ENCODE measurements at regions not wholly inside any gene's neighbourhood (a gene's known extent, or its start where the extent isn't known, plus 50 kb on each side); places are given as distances from the start of the nearest gene placed in this dataset.
"Not testable (repeated sequence)": the region's sequence is repeated elsewhere in the genome, so short reads cannot be mapped to it uniquely, and the experiment has no call there.

GRCh38 chr17:20681746-20682722 lies 102.5 kb downstream of the CDRT15L2 start:
- H3K4me2 ChIP-seq; ATAC-seq; CTCF ChIA-PET; POLR2A ChIA-PET; DNase-seq (ENCODE audit: low read depth in 1 of 2, low spot score in 1 of 2); FAIRE-seq; H3K4me1 ChIP-seq; H3K4me3 ChIP-seq; H3K27ac ChIP-seq; H3K9me3 ChIP-seq: not testable (repeated sequence)
- WGBS (ENCODE audit: missing lambda C conversion rate) = 69% methylated on average over 8 of the region's 8 CpGs

- CTCF ChIA-PET; H3K4me3 ChIP-seq; H3K9me3 ChIP-seq; H3K4me2 ChIP-seq; H3K27ac ChIP-seq; ATAC-seq; POLR2A ChIA-PET; H3K4me1 ChIP-seq; DNase-seq (ENCODE audit: low read depth in 1 of 2, low spot score in 1 of 2): not testable (repeated sequence)
- 76% methylated on average over 3 of the region's 4 CpGs for WGBS (ENCODE audit: missing lambda C conversion rate)
- FAIRE-seq = peak; percentile 70
Observed at GRCh38 chr17:20683651-20684229, 104.2 kb downstream of the CDRT15L2 start.

GRCh38 chr17:20684975-20685374 lies 105.5 kb downstream of the CDRT15L2 start:
- CTCF ChIA-PET; POLR2A ChIA-PET; H3K4me2 ChIP-seq; ATAC-seq; DNase-seq (ENCODE audit: low read depth in 1 of 2, low spot score in 1 of 2); FAIRE-seq; H3K4me3 ChIP-seq; H3K9me3 ChIP-seq; H3K4me1 ChIP-seq; H3K27ac ChIP-seq: not testable (repeated sequence)
- 87% methylated on average over 5 of the region's 32 CpGs for WGBS (ENCODE audit: missing lambda C conversion rate)

- peak; percentile 36 for FAIRE-seq
- POLR2A ChIA-PET = not testable (repeated sequence)
- no CpG with 5 or more reads among the region's 2 CpGs for WGBS (ENCODE audit: missing lambda C conversion rate)
Observed at GRCh38 chr17:20687584-20687983, 108.1 kb downstream of the CDRT15L2 start.

GRCh38 chr17:20689170-20689749 lies 109.7 kb downstream of the CDRT15L2 start:
- H3K9me3 ChIP-seq; H3K4me3 ChIP-seq; H3K4me1 ChIP-seq; POLR2A ChIA-PET; ATAC-seq; H3K4me2 ChIP-seq; CTCF ChIA-PET; H3K27ac ChIP-seq; DNase-seq (ENCODE audit: low read depth in 1 of 2, low spot score in 1 of 2); FAIRE-seq: not testable (repeated sequence)
- WGBS (ENCODE audit: missing lambda C conversion rate) = 49% methylated on average over 10 of the region's 10 CpGs

More at GRCh38 chr17:20687584-20687983, 108.1 kb downstream of the CDRT15L2 start:
- CTCF ChIA-PET; DNase-seq (ENCODE audit: low read depth in 1 of 2, low spot score in 1 of 2); H3K4me2 ChIP-seq; H3K4me1 ChIP-seq; H3K9me3 ChIP-seq; H3K27ac ChIP-seq; H3K4me3 ChIP-seq; ATAC-seq: not testable (repeated sequence)

- POLR2A ChIA-PET; FAIRE-seq; H3K4me1 ChIP-seq; H3K4me2 ChIP-seq; CTCF ChIA-PET; H3K4me3 ChIP-seq; DNase-seq (ENCODE audit: low read depth in 1 of 2, low spot score in 1 of 2); H3K9me3 ChIP-seq; H3K27ac ChIP-seq; ATAC-seq: not testable (repeated sequence)
- WGBS (ENCODE audit: missing lambda C conversion rate) = 83% methylated on average over 1 of the region's 1 CpG
Observed at GRCh38 chr17:20692706-20693105, 113.2 kb downstream of the CDRT15L2 start.

- FAIRE-seq = not testable (repeated sequence)
Observed at GRCh38 chr17:20695871-20696270, 116.3 kb downstream of the CDRT15L2 start.

More at GRCh38 chr17:20695871-20696270, 116.3 kb downstream of the CDRT15L2 start:
- H3K4me2 ChIP-seq; H3K4me3 ChIP-seq; H3K4me1 ChIP-seq; H3K27ac ChIP-seq; DNase-seq (ENCODE audit: low read depth in 1 of 2, low spot score in 1 of 2); POLR2A ChIA-PET; H3K9me3 ChIP-seq; ATAC-seq: not testable (repeated sequence)
- 79% methylated on average over 1 of the region's 1 CpG for WGBS (ENCODE audit: missing lambda C conversion rate)
- CTCF ChIA-PET = interaction anchor here (0.7 kb wide), 1 partner anchor 16 kb away, joined by 3 read pairs; no protein-coding TSS in a partner anchor

Measured in A549 (cell line).